ENCODE measurements at regions not wholly inside any gene's neighbourhood (a gene's known extent, or its start where the extent isn't known, plus 50 kb on each side); places are given as distances from the start of the nearest gene placed in this dataset.
"Not testable (repeated sequence)": the region's sequence is repeated elsewhere in the genome, so short reads cannot be mapped to it uniquely, and the experiment has no call there.

DNA sequence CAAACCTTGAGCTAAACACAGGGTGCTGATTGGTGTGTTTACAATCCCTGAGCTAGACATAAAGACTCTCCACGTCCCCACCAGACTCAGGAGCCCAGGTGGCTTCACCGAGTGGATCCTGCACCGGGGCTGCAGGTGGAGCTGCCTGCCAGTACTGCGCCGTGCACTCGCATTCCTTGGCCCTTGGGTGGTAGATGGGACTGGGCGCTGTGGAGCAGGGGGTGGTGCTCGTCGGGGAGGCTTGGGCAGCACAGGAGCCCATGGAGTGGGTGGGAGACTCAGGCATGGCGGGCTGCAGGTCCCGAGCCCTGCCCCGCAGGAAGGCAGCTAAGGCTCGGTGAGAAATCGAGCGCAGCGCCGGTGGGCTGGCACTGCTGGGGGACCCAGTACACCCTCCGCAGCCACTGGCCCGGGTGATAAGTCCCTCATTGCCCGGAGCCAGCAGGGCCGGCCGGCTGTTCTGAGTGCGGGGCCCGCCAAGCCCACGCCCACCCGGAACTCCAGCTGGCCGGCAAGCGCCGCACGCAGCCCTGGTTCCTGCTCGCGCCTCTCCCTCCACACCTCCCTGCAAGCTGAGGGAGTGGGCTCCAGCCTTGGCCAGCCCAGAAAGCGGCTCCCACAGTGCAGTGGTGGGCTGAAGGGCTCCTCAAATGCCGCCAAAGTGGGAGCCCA lies 292.5 kb upstream of the FGF13 start:
- TF ChIP-seq, protein P1, sequence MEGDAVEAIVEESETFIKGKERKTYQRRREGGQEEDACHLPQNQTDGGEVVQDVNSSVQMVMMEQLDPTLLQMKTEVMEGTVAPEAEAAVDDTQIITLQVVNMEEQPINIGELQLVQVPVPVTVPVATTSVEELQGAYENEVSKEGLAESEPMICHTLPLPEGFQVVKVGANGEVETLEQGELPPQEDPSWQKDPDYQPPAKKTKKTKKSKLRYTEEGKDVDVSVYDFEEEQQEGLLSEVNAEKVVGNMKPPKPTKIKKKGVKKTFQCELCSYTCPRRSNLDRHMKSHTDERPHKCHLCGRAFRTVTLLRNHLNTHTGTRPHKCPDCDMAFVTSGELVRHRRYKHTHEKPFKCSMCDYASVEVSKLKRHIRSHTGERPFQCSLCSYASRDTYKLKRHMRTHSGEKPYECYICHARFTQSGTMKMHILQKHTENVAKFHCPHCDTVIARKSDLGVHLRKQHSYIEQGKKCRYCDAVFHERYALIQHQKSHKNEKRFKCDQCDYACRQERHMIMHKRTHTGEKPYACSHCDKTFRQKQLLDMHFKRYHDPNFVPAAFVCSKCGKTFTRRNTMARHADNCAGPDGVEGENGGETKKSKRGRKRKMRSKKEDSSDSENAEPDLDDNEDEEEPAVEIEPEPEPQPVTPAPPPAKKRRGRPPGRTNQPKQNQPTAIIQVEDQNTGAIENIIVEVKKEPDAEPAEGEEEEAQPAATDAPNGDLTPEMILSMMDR (IDR thresholded peaks at IDR 0.05), result not testable (repeated sequence)
- not testable (repeated sequence) for TF ChIP-seq POLR2A (IDR thresholded peaks at IDR 0.05)

All from Peyer's patch (tissue), 4 donors.